GM23338 (cell line): ENCODE measurements at regions not wholly inside any gene's neighbourhood (a gene's known extent, or its start where the extent isn't known, plus 50 kb on each side); places are given as distances from the start of the nearest gene placed in this dataset.

Experiments used
- ATAC-seq: fragments of 200-7000 bp; cut with Tn5 transposase; 3 replicates; pipeline ENCODE4 v1.9.1; 2020
- DNase-seq: peaks from one replicate; pipeline ENCODE4 v3.0.0-alpha.2; 2015; ENCODE audit warnings: low spot score
- H2AFZ ChIP-seq: fragments of 200-600 bp; sonication (generic); 2 replicates; pipeline ENCODE4 v1.8.0; 2016; ENCODE audit warnings: antibody characterized with exemption, mild to moderate bottlenecking, moderate library complexity
- H3F3A ChIP-seq: fragments of 200-600 bp; sonication (generic); replicated peaks from 2 replicates; pipeline ENCODE4 v1.8.0; 2017; ENCODE audit warnings: antibody characterized with exemption, mixed run types, low read depth
- H3K27ac ChIP-seq: fragments of 200-600 bp; sonication (generic); 2 replicates; pipeline ENCODE4 v1.6.1; 2016; ENCODE audit warnings: low read depth
- H3K27me3 ChIP-seq: fragments of 200-600 bp; sonication (generic); 2 replicates; pipeline ENCODE4 v1.8.0; 2016; ENCODE audit warnings: mild to moderate bottlenecking, mixed run types, moderate library complexity; ENCODE audit not compliant: insufficient read depth
- H3K36me3 ChIP-seq: fragments of 200-600 bp; sonication (generic); 2 replicates; pipeline ENCODE4 v1.8.0; 2016; ENCODE audit warnings: mild to moderate bottlenecking; ENCODE audit not compliant: insufficient read depth
- H3K4me1 ChIP-seq: fragments of 200-600 bp; sonication (generic); 2 replicates; pipeline ENCODE4 v1.8.0; 2016; ENCODE audit warnings: mild to moderate bottlenecking, moderate library complexity; ENCODE audit not compliant: insufficient read depth
- H3K4me2 ChIP-seq: fragments of 200-600 bp; sonication (generic); 2 replicates; pipeline ENCODE4 v1.7.1; 2017; ENCODE audit warnings: mixed run types
- H3K4me3 ChIP-seq: fragments of 200-600 bp; sonication (generic); 2 replicates; pipeline ENCODE4 v1.6.1; 2016; ENCODE audit warnings: mixed run types
- H3K79me2 ChIP-seq: fragments of 200-600 bp; sonication (generic); replicated peaks from 2 replicates; pipeline ENCODE4 v1.8.0; 2017; ENCODE audit warnings: mild to moderate bottlenecking; ENCODE audit not compliant: insufficient read depth
- H3K9me2 ChIP-seq: fragments of 200-600 bp; sonication (generic); 2 replicates; pipeline ENCODE4 v1.8.0; 2017; ENCODE audit not compliant: insufficient read depth
- H4K20me1 ChIP-seq: fragments of 200-600 bp; sonication (generic); replicated peaks from 2 replicates; pipeline ENCODE4 v1.8.0; 2017; ENCODE audit warnings: mild to moderate bottlenecking; ENCODE audit not compliant: insufficient read depth
- H3K27ac Mint-ChIP-seq: 2 replicates; pipeline ENCODE4 v1.8.0; 2020; ENCODE audit warnings: inconsistent platforms, mild to moderate bottlenecking, moderate library complexity, mixed read lengths
- H3K27me3 Mint-ChIP-seq: 3 replicates; pipeline ENCODE4 v1.8.0; 2022; ENCODE audit warnings: low read depth, mild to moderate bottlenecking, moderate library complexity, mixed read lengths, inconsistent platforms; ENCODE audit not compliant: insufficient read depth, poor library complexity
- H3K36me3 Mint-ChIP-seq: 3 replicates; pipeline ENCODE4 v1.8.0; 2021; ENCODE audit warnings: low read depth, mild to moderate bottlenecking, inconsistent platforms, moderate library complexity, mixed read lengths
- H3K4me1 Mint-ChIP-seq: 3 replicates; pipeline ENCODE4 v1.8.0; 2020; ENCODE audit warnings: mild to moderate bottlenecking, inconsistent platforms, mixed read lengths
- H3K4me3 Mint-ChIP-seq: 3 replicates; pipeline ENCODE4 v1.8.0; 2021; ENCODE audit warnings: moderate library complexity, mild to moderate bottlenecking, inconsistent platforms, mixed read lengths
- H3K9me3 Mint-ChIP-seq: 3 replicates; pipeline ENCODE4 v1.8.0; 2020; ENCODE audit warnings: moderate library complexity, mild to moderate bottlenecking, inconsistent platforms, mixed read lengths
- CREB1 ChIP-seq: fragments of 250-450 bp; sonication (Bioruptor Pico); IDR thresholded peaks from 2 replicates; pipeline ENCODE4 v1.5.0; 2020; ENCODE audit warnings: low read depth, mild to moderate bottlenecking, moderate library complexity
- EZH2 ChIP-seq: fragments of 200-600 bp; sonication (generic); IDR thresholded peaks from one replicate; pipeline ENCODE4 v1.8.0; 2017; ENCODE audit warnings: antibody characterized with exemption, mild to moderate bottlenecking, low read depth; ENCODE audit not compliant: unreplicated experiment
- EZH2phosphoT487 ChIP-seq: fragments of 200-600 bp; sonication (generic); IDR thresholded peaks from one replicate; pipeline ENCODE4 v1.8.1; 2018; ENCODE audit warnings: antibody characterized with exemption; ENCODE audit not compliant: unreplicated experiment
- JUNB ChIP-seq: IDR thresholded peaks from one replicate; pipeline ENCODE4 v1.6.1; 2016; ENCODE audit warnings: antibody characterized with exemption; ENCODE audit not compliant: unreplicated experiment
- NANOG ChIP-seq: IDR thresholded peaks from 2 replicates; pipeline ENCODE4 v1.6.1; 2016; ENCODE audit warnings: antibody characterized with exemption, borderline replicate concordance
- POLR2AphosphoS5 ChIP-seq: IDR thresholded peaks from 2 replicates; pipeline ENCODE4 v1.6.1; 2016; ENCODE audit warnings: antibody characterized with exemption, low read depth
- STAT1 ChIP-seq: IDR thresholded peaks from one replicate; pipeline ENCODE4 v1.6.1; 2016; ENCODE audit warnings: antibody characterized with exemption; ENCODE audit not compliant: unreplicated experiment
- ZNF114 ChIP-seq: fragments of 250-450 bp; sonication (Bioruptor Pico); IDR thresholded peaks from 2 replicates; pipeline ENCODE4 v1.5.0; 2020; ENCODE audit warnings: mild to moderate bottlenecking, moderate library complexity
- ZNF331 ChIP-seq: fragments of 250-450 bp; sonication (Bioruptor Pico); IDR thresholded peaks from 2 replicates; pipeline ENCODE4 v1.5.0; 2020; ENCODE audit warnings: low read depth, mild to moderate bottlenecking, moderate library complexity
- TF ChIP-seq, protein P1 (sequence below): IDR thresholded peaks from 2 replicates; pipeline ENCODE4 v1.6.1; 2016; ENCODE audit warnings: antibody characterized with exemption
- TF ChIP-seq, protein P2 (sequence below): IDR thresholded peaks from one replicate; pipeline ENCODE4 v1.6.1; 2018; ENCODE audit warnings: antibody characterized with exemption; ENCODE audit not compliant: unreplicated experiment
- TF ChIP-seq, protein P3 (sequence below), 2 experiments: fragments of 200-600 bp in 1 of 2; sonication (generic) in 1 of 2; conservative IDR thresholded peaks; 2 replicates each; pipeline versions ENCODE4 v1.5.1 to v1.6.1; 2016 to 2017; ENCODE audit warnings: antibody characterized with exemption in 2 of 2, low read depth in 2 of 2, mild to moderate bottlenecking in 2 of 2, moderate library complexity in 1 of 2
- TF ChIP-seq, protein P4 (sequence below): fragments of 250-450 bp; sonication (Bioruptor Pico); IDR thresholded peaks from 2 replicates; pipeline ENCODE4 v1.5.0; 2020; ENCODE audit warnings: mild to moderate bottlenecking, moderate library complexity

DNA sequence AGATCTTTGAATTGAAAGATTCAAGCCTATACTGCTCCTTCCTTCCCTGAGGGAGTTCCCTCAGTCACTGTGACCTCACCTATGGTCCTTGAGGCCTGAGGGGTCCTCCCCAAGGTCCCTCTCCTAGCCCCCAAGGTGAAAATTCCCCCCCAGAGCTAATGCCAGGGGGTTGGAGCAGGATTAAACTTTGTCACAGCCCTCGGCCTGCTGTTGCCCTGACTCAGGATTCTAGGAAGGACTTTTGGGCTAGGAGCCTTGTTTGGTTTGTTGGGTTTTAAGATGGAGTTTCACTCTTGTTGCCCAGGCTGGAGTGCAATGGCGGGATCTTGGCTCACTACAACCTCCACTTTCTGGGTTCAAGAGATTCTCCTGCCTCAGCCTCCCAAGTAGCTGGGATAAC lies 123.2 kb downstream of the C5orf15 start:
- no peak overlapping the region for H2AFZ ChIP-seq
- no peaks in the 10 kb centered on the region for H3K79me2 ChIP-seq
- no peak overlapping the region for H3K4me3 Mint-ChIP-seq
- no peaks in the 10 kb centered on the region for H3K4me1 Mint-ChIP-seq
- H3K27ac ChIP-seq = no peak overlapping the region
- ATAC-seq (no peak), DNase-seq (no peak)
- TF ChIP-seq EZH2phosphoT487 (no peak), JUNB (no peak), CREB1 (CRISPR knock-in tag) (no peak), ZNF114 (CRISPR knock-in tag) (no peak), STAT1 (no peak), ZNF331 (no peak), EZH2 (no peak), NANOG (no peak), POLR2AphosphoS5 (no peak)
- TF ChIP-seq, protein P1, sequence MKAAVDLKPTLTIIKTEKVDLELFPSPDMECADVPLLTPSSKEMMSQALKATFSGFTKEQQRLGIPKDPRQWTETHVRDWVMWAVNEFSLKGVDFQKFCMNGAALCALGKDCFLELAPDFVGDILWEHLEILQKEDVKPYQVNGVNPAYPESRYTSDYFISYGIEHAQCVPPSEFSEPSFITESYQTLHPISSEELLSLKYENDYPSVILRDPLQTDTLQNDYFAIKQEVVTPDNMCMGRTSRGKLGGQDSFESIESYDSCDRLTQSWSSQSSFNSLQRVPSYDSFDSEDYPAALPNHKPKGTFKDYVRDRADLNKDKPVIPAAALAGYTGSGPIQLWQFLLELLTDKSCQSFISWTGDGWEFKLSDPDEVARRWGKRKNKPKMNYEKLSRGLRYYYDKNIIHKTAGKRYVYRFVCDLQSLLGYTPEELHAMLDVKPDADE = no peak
- TF ChIP-seq, protein P2, sequence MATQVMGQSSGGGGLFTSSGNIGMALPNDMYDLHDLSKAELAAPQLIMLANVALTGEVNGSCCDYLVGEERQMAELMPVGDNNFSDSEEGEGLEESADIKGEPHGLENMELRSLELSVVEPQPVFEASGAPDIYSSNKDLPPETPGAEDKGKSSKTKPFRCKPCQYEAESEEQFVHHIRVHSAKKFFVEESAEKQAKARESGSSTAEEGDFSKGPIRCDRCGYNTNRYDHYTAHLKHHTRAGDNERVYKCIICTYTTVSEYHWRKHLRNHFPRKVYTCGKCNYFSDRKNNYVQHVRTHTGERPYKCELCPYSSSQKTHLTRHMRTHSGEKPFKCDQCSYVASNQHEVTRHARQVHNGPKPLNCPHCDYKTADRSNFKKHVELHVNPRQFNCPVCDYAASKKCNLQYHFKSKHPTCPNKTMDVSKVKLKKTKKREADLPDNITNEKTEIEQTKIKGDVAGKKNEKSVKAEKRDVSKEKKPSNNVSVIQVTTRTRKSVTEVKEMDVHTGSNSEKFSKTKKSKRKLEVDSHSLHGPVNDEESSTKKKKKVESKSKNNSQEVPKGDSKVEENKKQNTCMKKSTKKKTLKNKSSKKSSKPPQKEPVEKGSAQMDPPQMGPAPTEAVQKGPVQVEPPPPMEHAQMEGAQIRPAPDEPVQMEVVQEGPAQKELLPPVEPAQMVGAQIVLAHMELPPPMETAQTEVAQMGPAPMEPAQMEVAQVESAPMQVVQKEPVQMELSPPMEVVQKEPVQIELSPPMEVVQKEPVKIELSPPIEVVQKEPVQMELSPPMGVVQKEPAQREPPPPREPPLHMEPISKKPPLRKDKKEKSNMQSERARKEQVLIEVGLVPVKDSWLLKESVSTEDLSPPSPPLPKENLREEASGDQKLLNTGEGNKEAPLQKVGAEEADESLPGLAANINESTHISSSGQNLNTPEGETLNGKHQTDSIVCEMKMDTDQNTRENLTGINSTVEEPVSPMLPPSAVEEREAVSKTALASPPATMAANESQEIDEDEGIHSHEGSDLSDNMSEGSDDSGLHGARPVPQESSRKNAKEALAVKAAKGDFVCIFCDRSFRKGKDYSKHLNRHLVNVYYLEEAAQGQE = no peak
- TF ChIP-seq, protein P3, sequence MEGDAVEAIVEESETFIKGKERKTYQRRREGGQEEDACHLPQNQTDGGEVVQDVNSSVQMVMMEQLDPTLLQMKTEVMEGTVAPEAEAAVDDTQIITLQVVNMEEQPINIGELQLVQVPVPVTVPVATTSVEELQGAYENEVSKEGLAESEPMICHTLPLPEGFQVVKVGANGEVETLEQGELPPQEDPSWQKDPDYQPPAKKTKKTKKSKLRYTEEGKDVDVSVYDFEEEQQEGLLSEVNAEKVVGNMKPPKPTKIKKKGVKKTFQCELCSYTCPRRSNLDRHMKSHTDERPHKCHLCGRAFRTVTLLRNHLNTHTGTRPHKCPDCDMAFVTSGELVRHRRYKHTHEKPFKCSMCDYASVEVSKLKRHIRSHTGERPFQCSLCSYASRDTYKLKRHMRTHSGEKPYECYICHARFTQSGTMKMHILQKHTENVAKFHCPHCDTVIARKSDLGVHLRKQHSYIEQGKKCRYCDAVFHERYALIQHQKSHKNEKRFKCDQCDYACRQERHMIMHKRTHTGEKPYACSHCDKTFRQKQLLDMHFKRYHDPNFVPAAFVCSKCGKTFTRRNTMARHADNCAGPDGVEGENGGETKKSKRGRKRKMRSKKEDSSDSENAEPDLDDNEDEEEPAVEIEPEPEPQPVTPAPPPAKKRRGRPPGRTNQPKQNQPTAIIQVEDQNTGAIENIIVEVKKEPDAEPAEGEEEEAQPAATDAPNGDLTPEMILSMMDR (conservative IDR thresholded peaks at IDR 0.05; ENCODE audit: low read depth in 2 of 2) = no peak
- TF ChIP-seq, protein P4, sequence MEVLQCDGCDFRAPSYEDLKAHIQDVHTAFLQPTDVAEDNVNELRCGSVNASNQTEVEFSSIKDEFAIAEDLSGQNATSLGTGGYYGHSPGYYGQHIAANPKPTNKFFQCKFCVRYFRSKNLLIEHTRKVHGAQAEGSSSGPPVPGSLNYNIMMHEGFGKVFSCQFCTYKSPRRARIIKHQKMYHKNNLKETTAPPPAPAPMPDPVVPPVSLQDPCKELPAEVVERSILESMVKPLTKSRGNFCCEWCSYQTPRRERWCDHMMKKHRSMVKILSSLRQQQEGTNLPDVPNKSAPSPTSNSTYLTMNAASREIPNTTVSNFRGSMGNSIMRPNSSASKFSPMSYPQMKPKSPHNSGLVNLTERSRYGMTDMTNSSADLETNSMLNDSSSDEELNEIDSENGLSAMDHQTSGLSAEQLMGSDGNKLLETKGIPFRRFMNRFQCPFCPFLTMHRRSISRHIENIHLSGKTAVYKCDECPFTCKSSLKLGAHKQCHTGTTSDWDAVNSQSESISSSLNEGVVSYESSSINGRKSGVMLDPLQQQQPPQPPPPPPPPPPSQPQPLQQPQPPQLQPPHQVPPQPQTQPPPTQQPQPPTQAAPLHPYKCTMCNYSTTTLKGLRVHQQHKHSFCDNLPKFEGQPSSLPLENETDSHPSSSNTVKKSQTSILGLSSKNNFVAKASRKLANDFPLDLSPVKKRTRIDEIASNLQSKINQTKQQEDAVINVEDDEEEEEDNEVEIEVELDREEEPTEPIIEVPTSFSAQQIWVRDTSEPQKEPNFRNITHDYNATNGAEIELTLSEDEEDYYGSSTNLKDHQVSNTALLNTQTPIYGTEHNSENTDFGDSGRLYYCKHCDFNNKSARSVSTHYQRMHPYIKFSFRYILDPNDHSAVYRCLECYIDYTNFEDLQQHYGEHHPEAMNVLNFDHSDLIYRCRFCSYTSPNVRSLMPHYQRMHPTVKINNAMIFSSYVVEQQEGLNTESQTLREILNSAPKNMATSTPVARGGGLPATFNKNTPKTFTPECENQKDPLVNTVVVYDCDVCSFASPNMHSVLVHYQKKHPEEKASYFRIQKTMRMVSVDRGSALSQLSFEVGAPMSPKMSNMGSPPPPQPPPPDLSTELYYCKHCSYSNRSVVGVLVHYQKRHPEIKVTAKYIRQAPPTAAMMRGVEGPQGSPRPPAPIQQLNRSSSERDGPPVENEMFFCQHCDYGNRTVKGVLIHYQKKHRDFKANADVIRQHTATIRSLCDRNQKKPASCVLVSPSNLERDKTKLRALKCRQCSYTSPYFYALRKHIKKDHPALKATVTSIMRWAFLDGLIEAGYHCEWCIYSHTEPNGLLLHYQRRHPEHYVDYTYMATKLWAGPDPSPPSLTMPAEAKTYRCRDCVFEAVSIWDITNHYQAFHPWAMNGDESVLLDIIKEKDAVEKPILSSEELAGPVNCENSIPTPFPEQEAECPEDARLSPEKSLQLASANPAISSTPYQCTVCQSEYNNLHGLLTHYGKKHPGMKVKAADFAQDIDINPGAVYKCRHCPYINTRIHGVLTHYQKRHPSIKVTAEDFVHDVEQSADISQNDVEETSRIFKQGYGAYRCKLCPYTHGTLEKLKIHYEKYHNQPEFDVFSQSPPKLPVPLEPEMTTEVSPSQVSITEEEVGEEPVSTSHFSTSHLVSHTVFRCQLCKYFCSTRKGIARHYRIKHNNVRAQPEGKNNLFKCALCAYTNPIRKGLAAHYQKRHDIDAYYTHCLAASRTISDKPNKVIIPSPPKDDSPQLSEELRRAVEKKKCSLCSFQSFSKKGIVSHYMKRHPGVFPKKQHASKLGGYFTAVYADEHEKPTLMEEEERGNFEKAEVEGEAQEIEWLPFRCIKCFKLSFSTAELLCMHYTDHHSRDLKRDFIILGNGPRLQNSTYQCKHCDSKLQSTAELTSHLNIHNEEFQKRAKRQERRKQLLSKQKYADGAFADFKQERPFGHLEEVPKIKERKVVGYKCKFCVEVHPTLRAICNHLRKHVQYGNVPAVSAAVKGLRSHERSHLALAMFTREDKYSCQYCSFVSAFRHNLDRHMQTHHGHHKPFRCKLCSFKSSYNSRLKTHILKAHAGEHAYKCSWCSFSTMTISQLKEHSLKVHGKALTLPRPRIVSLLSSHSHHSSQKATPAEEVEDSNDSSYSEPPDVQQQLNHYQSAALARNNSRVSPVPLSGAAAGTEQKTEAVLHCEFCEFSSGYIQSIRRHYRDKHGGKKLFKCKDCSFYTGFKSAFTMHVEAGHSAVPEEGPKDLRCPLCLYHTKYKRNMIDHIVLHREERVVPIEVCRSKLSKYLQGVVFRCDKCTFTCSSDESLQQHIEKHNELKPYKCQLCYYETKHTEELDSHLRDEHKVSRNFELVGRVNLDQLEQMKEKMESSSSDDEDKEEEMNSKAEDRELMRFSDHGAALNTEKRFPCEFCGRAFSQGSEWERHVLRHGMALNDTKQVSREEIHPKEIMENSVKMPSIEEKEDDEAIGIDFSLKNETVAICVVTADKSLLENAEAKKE = no peak
- no peaks in the 10 kb centered on the region; the same call in 2 of the 3 replicates for H3K9me3 Mint-ChIP-seq
- peaks cover 6% of the 10 kb centered on the region for H3K27me3 Mint-ChIP-seq
- H4K20me1 ChIP-seq = no peaks in the 10 kb centered on the region
- H3K9me2 ChIP-seq = no peaks in the 10 kb centered on the region
- H3K4me2 ChIP-seq = no peak overlapping the region
- H3K36me3 Mint-ChIP-seq = no peaks in the 10 kb centered on the region
- no peaks in the 10 kb centered on the region for H3K36me3 ChIP-seq
- no peaks in the 10 kb centered on the region for H3K27me3 ChIP-seq
- H3F3A ChIP-seq = no peaks in the 10 kb centered on the region
- H3K27ac Mint-ChIP-seq = no peak overlapping the region
- H3K4me3 ChIP-seq = no peak overlapping the region
- H3K4me1 ChIP-seq = no peaks in the 10 kb centered on the region
